MM.1S (cell line): ENCODE measurements at regions not wholly inside any gene's neighbourhood (a gene's known extent, or its start where the extent isn't known, plus 50 kb on each side); places are given as distances from the start of the nearest gene placed in this dataset.

Source experiments
- EZH2 ChIP-seq: fragments of 300-600 bp; sonication (generic); optimal IDR thresholded peaks from 2 replicates; pipeline ENCODE3; 2017; ENCODE audit warnings: low read depth, mild to moderate bottlenecking, antibody characterized with exemption, low read length, mixed read lengths
- EZH2phosphoT487 ChIP-seq: fragments of 300-600 bp; sonication (generic); IDR thresholded peaks from 2 replicates; pipeline ENCODE4 v1.6.1; 2018; ENCODE audit warnings: antibody characterized with exemption, low read length
- TF ChIP-seq, protein P1 (sequence below): fragments of 300-600 bp; sonication (generic); IDR thresholded peaks from 2 replicates; pipeline ENCODE4 v1.5.1; 2016; ENCODE audit warnings: antibody characterized with exemption, low read length, mixed read lengths

DNA sequence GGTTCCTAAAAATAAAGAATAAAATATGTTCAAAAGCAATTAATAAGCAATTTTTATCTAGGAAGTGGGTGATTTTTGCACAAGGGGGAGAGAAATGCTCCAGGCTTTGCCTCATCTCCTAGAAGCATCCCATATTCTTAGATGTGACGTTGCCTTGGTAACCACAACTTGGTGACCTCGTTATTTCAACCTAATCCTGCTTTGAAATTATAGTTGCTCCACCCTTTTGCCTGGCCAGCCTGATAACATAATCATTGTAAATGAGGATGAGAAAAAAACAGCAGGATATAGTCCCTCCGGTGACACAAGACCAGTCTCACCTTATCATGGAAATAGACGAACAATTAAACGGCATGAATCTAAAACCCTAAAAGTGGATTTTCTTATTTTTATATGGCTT is 194.4 kb downstream of the QDPR start:
- TF ChIP-seq, protein P1, sequence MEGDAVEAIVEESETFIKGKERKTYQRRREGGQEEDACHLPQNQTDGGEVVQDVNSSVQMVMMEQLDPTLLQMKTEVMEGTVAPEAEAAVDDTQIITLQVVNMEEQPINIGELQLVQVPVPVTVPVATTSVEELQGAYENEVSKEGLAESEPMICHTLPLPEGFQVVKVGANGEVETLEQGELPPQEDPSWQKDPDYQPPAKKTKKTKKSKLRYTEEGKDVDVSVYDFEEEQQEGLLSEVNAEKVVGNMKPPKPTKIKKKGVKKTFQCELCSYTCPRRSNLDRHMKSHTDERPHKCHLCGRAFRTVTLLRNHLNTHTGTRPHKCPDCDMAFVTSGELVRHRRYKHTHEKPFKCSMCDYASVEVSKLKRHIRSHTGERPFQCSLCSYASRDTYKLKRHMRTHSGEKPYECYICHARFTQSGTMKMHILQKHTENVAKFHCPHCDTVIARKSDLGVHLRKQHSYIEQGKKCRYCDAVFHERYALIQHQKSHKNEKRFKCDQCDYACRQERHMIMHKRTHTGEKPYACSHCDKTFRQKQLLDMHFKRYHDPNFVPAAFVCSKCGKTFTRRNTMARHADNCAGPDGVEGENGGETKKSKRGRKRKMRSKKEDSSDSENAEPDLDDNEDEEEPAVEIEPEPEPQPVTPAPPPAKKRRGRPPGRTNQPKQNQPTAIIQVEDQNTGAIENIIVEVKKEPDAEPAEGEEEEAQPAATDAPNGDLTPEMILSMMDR = no peak
- no peak for TF ChIP-seq EZH2phosphoT487
- TF ChIP-seq EZH2 = no peak
